ENCODE measurements at regions not wholly inside any gene's neighbourhood (a gene's known extent, or its start where the extent isn't known, plus 50 kb on each side); places are given as distances from the start of the nearest gene placed in this dataset.

DNA sequence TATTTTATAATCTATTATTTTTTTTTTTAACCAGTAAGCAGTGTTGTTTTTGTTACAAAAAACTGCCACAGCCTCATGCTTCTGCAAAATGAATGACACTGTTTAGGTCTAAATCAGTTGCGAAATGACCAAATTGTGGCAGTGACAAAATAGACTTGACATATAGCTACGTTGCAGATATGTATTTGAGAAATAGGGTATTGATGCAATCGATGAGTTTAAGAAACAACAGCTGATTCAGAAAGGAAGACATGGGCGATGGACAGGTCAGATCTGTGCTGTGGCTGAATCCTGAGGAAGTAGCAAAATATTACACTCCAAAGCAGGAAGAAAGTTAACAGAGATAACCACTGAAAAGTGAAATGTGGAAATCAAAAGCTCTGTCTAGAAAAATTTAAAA is 89.0 kb upstream of the STEAP4 start:
- Histone ChIP-seq H3K4me1 (ENCODE audit: insufficient read depth, low read length) (no peaks in the 10 kb centered on the region), H3K4me3 (replicated peaks in 1 of 3; ENCODE audit: insufficient read depth in 1 of 3, low read depth in 2 of 3, low read length in 3 of 3) (no peak overlapping the region), H2AFZ (ENCODE audit: low read length) (no peak overlapping the region), H3K9ac (ENCODE audit: insufficient read depth, low read depth, low read length) (no peak overlapping the region), H3K27ac (ENCODE audit: extremely low read length, insufficient read depth, low read length) (no peak overlapping the region), H4K20me1 (ENCODE audit: insufficient read depth, low read length) (no peaks in the 10 kb centered on the region), H3K9me3 (ENCODE audit: low read length) (no peaks in the 10 kb centered on the region), H3K79me2 (ENCODE audit: insufficient read depth, low read length) (no peaks in the 10 kb centered on the region), H3K36me3 (replicated peaks in 1 of 2; ENCODE audit: control insufficient read depth in 1 of 2, insufficient read depth in 2 of 2, low read length in 2 of 2) (no peaks in the 10 kb centered on the region), H3K4me2 (ENCODE audit: low read depth, low read length) (no peak overlapping the region), H3K27me3 (ENCODE audit: control insufficient read depth in 1 of 2, insufficient read depth in 2 of 2, low read length in 2 of 2) (no peaks in the 10 kb centered on the region)
- ChIA-PET CTCF (ENCODE audit: low intra/inter-chr PET ratio, low total read pairs) (no interaction called here), POLR2A (no interaction called here)
- intact Hi-C loops (cut with micrococcal nuclease; ENCODE audit: unreplicated experiment), result no loop called here
- FAIRE-seq (no peak), ATAC-seq (no peak), DNase-seq (ENCODE audit: low spot score) (no peak)
- 19% methylated on average over 4 of the region's 4 CpGs for WGBS (ENCODE audit: low lambda C conversion rate)
- BruUV-seq (replicated peaks), result no TSS peak
- in situ Hi-C loops (cut with HindIII; ENCODE audit: extremely low pct_ligation_motif_present, low pct_unique_long_range_greater_than_20kb), result no loop called here
- TF ChIP-seq LCORL (IDR thresholded peaks at IDR 0.05) (no peak), LCORL (CRISPR knock-in tag; IDR thresholded peaks at IDR 0.05) (no peak), ZNF768 (CRISPR knock-in tag; IDR thresholded peaks at IDR 0.05) (no peak), GZF1 (CRISPR knock-in tag; IDR thresholded peaks at IDR 0.05) (no peak), NFIC (IDR thresholded peaks at IDR 0.05; ENCODE audit: low read length) (no peak), REST (IDR thresholded peaks at IDR 0.05; ENCODE audit: borderline replicate concordance in 1 of 2, low read depth in 1 of 2, low read length in 2 of 2) (no peak), ZNF275 (CRISPR knock-in tag; IDR thresholded peaks at IDR 0.05; ENCODE audit: borderline replicate concordance) (no peak), ZNF142 (CRISPR knock-in tag; IDR thresholded peaks at IDR 0.05) (no peak), ZNF678 (CRISPR knock-in tag; IDR thresholded peaks at IDR 0.05) (no peak), GPN1 (CRISPR knock-in tag; IDR thresholded peaks at IDR 0.05; ENCODE audit: borderline replicate concordance) (no peak), HNF4A (CRISPR knock-in tag; IDR thresholded peaks at IDR 0.05) (no peak)
